HepG2 (cell line): ENCODE measurements at regions not wholly inside any gene's neighbourhood (a gene's known extent, or its start where the extent isn't known, plus 50 kb on each side); places are given as distances from the start of the nearest gene placed in this dataset.
A peak's percentile ranks its signal among the peaks of the same experiment; 100 is the strongest.

Experiments used
- AFF4 ChIP-seq: sonication (generic); formaldehyde crosslinking; IDR thresholded peaks from 2 replicates; pipeline ENCODE4 v1.4.0; 2020; ENCODE audit warnings: missing genetic modification reagents
- BRF2 ChIP-seq: sonication (generic); formaldehyde crosslinking; IDR thresholded peaks from 2 replicates; pipeline ENCODE4 v1.8.1; 2022; ENCODE audit warnings: mild to moderate bottlenecking, missing genetic modification reagents
- CTCF ChIP-seq: sonication (generic); formaldehyde crosslinking; IDR thresholded peaks from 2 replicates; pipeline ENCODE4 v1.5.0; 2020; ENCODE audit warnings: mild to moderate bottlenecking, missing genetic modification reagents, moderate library complexity
- FOXM1 ChIP-seq: sonication (generic); formaldehyde crosslinking; IDR thresholded peaks from 2 replicates; pipeline ENCODE4 v1.5.0; 2020; ENCODE audit warnings: missing genetic modification reagents
- IRF2 ChIP-seq: IDR thresholded peaks from 2 replicates; pipeline ENCODE4 v1.6.1; 2018; ENCODE audit warnings: missing genetic modification reagents, missing compliant biosample characterization
- MYC ChIP-seq: sonication (generic); formaldehyde crosslinking; IDR thresholded peaks from 2 replicates; pipeline ENCODE4 v1.9.0; 2021; ENCODE audit warnings: missing genetic modification reagents, borderline replicate concordance
- NFIC ChIP-seq: IDR thresholded peaks from 2 replicates; pipeline ENCODE4 v1.6.1; 2012; ENCODE audit warnings: mild to moderate bottlenecking, low read length, inconsistent platforms
- POLR2AphosphoS5 ChIP-seq: IDR thresholded peaks from 2 replicates; pipeline ENCODE4 v1.6.1; 2012; ENCODE audit warnings: low read depth, low read length
- RBFOX2 ChIP-seq: fragments of 200-400 bp; formaldehyde crosslinking; IDR thresholded peaks from 2 replicates; pipeline ENCODE4 v1.6.1; 2017; ENCODE audit warnings: low read depth, mild to moderate bottlenecking, low read length
- ZNF274 ChIP-seq: sonication (generic); formaldehyde crosslinking; IDR thresholded peaks from 2 replicates; pipeline ENCODE4 v1.5.1; 2020; ENCODE audit warnings: mild to moderate bottlenecking, missing genetic modification reagents
- ZNF335 ChIP-seq: sonication (generic); formaldehyde crosslinking; IDR thresholded peaks from 2 replicates; pipeline ENCODE4 v1.4.0; 2020; ENCODE audit warnings: missing genetic modification reagents
- ZNF350 ChIP-seq: sonication (generic); formaldehyde crosslinking; IDR thresholded peaks from 2 replicates; pipeline ENCODE4 v1.4.0; 2020; ENCODE audit warnings: mild to moderate bottlenecking, low read depth, missing genetic modification reagents, borderline replicate concordance

GRCh38 chr12:127083008-127083949 lies 1183.7 kb upstream of the TMEM132C start:
- TF ChIP-seq IRF2 (CRISPR knock-in tag) = peak; percentile 100
- no peak for TF ChIP-seq CTCF (CRISPR knock-in tag)
- no peak for TF ChIP-seq BRF2
- no peak for TF ChIP-seq NFIC
- TF ChIP-seq FOXM1 = no peak
- no peak for TF ChIP-seq RBFOX2
- TF ChIP-seq ZNF350 (CRISPR knock-in tag) = no peak
- no peak for TF ChIP-seq POLR2AphosphoS5
- no peak for TF ChIP-seq MYC
- TF ChIP-seq ZNF335 = no peak
- TF ChIP-seq ZNF274 (CRISPR knock-in tag) = no peak
- no peak for TF ChIP-seq AFF4 (CRISPR knock-in tag)
